Activated naive CD8-positive, alpha-beta T cell treated with anti-CD3 and anti-CD28 coated beads, Interleukin-2, amount 10 ng/mL, durations not matched to agents 7 days and 5 days (primary cell): ENCODE measurements at regions not wholly inside any gene's neighbourhood (a gene's known extent, or its start where the extent isn't known, plus 50 kb on each side); places are given as distances from the start of the nearest gene placed in this dataset.

ENCODE experiments used
- ATAC-seq: fragments of 150-1000 bp; cut with Tn5 transposase; one replicate; pipeline ENCODE4 v1.10.0; 2021; ENCODE audit warnings: low read depth, moderate library complexity
- POLR2A ChIA-PET: fragments of 350-600 bp; sonication (Branson Sonifier 250); formaldehyde crosslinking; loops from one replicate; lab custom pipeline; 2021; ENCODE audit warnings: antibody characterized with exemption; lab: Charles Lee
- DNase-seq: peaks from one replicate; pipeline ENCODE4 v3.0.0; 2021
- H3K27ac Mint-ChIP-seq: one replicate; pipeline ENCODE4 v1.8.0; 2022; ENCODE audit warnings: mild to moderate bottlenecking, mixed read lengths
- H3K27me3 Mint-ChIP-seq: one replicate; pipeline ENCODE4 v1.8.0; 2022; ENCODE audit warnings: mild to moderate bottlenecking, moderate library complexity, mixed read lengths
- H3K36me3 Mint-ChIP-seq: one replicate; pipeline ENCODE4 v1.8.0; 2021; ENCODE audit warnings: mild to moderate bottlenecking, mixed read lengths
- H3K4me1 Mint-ChIP-seq: one replicate; pipeline ENCODE4 v1.8.0; 2021; ENCODE audit warnings: mixed read lengths
- H3K4me3 Mint-ChIP-seq: one replicate; pipeline ENCODE4 v1.8.0; 2022; ENCODE audit warnings: mild to moderate bottlenecking, moderate library complexity, mixed read lengths
- H3K9me3 Mint-ChIP-seq: one replicate; pipeline ENCODE4 v1.8.0; 2021; ENCODE audit warnings: mixed read lengths

GRCh38 chr11:23087407-23087806 lies 227.1 kb upstream of the CCDC179 start:
- POLR2A ChIA-PET: no interaction called here
- H3K27me3 Mint-ChIP-seq: no peaks in the 10 kb centered on the region
- H3K27ac Mint-ChIP-seq: no peak overlapping the region
- H3K9me3 Mint-ChIP-seq: no peaks in the 10 kb centered on the region
- no peak overlapping the region for H3K4me3 Mint-ChIP-seq
- no peak for ATAC-seq
- no peaks in the 10 kb centered on the region for H3K36me3 Mint-ChIP-seq
- no peaks in the 10 kb centered on the region for H3K4me1 Mint-ChIP-seq
- no peak for DNase-seq

GRCh38 chr11:23090659-23091058 lies 230.4 kb upstream of the CCDC179 start:
- Mint-ChIP-seq H3K27ac (no peak overlapping the region), H3K27me3 (no peaks in the 10 kb centered on the region), H3K36me3 (no peaks in the 10 kb centered on the region), H3K9me3 (no peaks in the 10 kb centered on the region), H3K4me1 (no peaks in the 10 kb centered on the region), H3K4me3 (no peak overlapping the region)
- ATAC-seq (no peak), DNase-seq (no peak)
- POLR2A ChIA-PET: no interaction called here

DNA sequence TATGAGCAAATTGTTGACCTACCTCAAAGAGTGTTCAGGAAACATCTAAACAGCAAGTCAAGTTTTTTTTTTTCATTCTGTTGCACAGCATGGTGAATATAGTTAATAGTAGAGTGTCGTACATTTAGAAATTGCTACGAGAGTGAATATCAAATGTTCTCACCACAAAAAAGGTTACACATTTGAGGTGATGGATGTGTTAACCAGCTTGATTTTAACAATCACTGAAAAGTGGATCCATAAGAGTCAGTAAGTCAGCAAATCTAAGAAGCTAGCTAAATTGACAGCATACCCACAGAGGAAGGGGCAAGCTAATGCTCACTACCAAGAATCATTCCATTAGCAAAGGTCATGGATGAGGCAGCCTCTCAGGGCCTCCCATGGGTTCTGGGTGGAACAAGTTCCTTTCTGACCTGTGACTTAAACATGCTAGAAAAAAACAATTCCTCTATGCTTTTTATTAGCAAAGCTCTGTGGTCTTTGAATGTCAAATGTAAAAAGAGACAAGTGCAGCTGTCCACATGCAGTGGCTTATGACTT lies 235.4 kb upstream of the CCDC179 start:
- DNase-seq: no peak
- Mint-ChIP-seq H3K36me3 (no peaks in the 10 kb centered on the region), H3K9me3 (no peaks in the 10 kb centered on the region), H3K4me3 (no peak overlapping the region), H3K4me1 (no peaks in the 10 kb centered on the region), H3K27me3 (no peaks in the 10 kb centered on the region), H3K27ac (no peak overlapping the region)
- POLR2A ChIA-PET: no interaction called here
- no peak for ATAC-seq

- Mint-ChIP-seq H3K9me3 (no peaks in the 10 kb centered on the region), H3K4me3 (no peak overlapping the region), H3K27me3 (no peaks in the 10 kb centered on the region), H3K4me1 (no peaks in the 10 kb centered on the region), H3K27ac (no peak overlapping the region), H3K36me3 (no peaks in the 10 kb centered on the region)
- ATAC-seq (no peak), DNase-seq (no peak)
- POLR2A ChIA-PET: no interaction called here
Observed at GRCh38 chr11:23097891-23098290, 237.6 kb upstream of the CCDC179 start.

GRCh38 chr11:23099256-23099655 lies 239.0 kb upstream of the CCDC179 start:
- Mint-ChIP-seq H3K36me3 (no peaks in the 10 kb centered on the region), H3K9me3 (no peaks in the 10 kb centered on the region), H3K4me1 (no peaks in the 10 kb centered on the region), H3K4me3 (no peak overlapping the region), H3K27me3 (no peaks in the 10 kb centered on the region), H3K27ac (no peak overlapping the region)
- ATAC-seq (no peak), DNase-seq (no peak)
- POLR2A ChIA-PET: no interaction called here

DNA sequence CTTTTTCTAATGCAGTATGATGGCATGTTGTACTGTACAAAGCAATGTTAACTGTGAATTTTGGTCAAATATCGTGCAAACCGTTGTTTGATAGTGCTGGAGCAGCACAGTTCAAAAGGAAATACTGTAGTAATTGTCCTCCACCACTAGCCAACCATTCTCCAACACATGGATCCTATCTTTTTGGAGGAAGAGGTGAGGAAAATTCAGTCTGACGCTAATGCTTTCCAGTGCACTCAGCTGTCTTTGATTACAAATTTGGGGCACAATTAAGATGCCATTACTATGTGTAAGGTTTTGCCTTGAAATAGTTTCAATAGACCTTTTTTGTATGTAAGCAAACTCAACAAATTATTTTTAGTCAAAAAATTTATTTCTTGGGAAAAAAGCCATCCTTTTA lies 240.5 kb upstream of the CCDC179 start:
- Mint-ChIP-seq H3K4me3 (no peak overlapping the region), H3K27ac (no peak overlapping the region), H3K27me3 (no peaks in the 10 kb centered on the region), H3K36me3 (no peaks in the 10 kb centered on the region), H3K9me3 (no peaks in the 10 kb centered on the region), H3K4me1 (no peaks in the 10 kb centered on the region)
- DNase-seq (no peak), ATAC-seq (no peak)
- POLR2A ChIA-PET: no interaction called here

- Mint-ChIP-seq H3K9me3 (no peaks in the 10 kb centered on the region), H3K27ac (no peak overlapping the region), H3K4me3 (no peak overlapping the region), H3K27me3 (no peaks in the 10 kb centered on the region), H3K36me3 (no peaks in the 10 kb centered on the region), H3K4me1 (no peaks in the 10 kb centered on the region)
- no peak for DNase-seq
- no peak for ATAC-seq
- POLR2A ChIA-PET: no interaction called here
Observed at GRCh38 chr11:23103416-23103815, 243.1 kb upstream of the CCDC179 start.

DNA sequence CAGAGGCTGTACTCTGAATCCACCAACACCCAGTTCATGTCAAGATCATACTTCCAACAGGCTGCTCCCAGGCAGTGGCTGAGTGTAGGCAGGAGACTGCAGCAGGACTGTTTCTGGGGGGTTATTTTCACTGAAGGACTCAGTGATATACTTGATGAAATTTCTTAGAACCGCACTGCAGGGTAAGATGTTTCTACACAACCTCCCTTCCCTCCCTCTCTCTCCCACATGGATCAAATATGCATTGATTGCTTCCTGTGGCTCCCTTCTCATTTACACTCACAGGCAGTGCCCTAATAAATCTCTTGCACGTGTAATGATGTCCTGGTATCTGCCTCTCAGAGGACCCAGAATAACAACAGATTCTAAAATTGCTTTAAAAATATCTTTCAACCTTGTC lies 251.3 kb upstream of the CCDC179 start:
- ATAC-seq: no peak
- H3K36me3 Mint-ChIP-seq: no peaks in the 10 kb centered on the region
- H3K9me3 Mint-ChIP-seq: no peaks in the 10 kb centered on the region
- no peaks in the 10 kb centered on the region for H3K27me3 Mint-ChIP-seq
- DNase-seq: no peak
- POLR2A ChIA-PET: no interaction called here
- H3K4me3 Mint-ChIP-seq: no peak overlapping the region
- H3K27ac Mint-ChIP-seq: no peak overlapping the region
- H3K4me1 Mint-ChIP-seq: no peaks in the 10 kb centered on the region

GRCh38 chr11:23112390-23112789 lies 252.1 kb upstream of the CCDC179 start:
- Mint-ChIP-seq H3K27ac (no peak overlapping the region), H3K36me3 (no peaks in the 10 kb centered on the region), H3K9me3 (no peaks in the 10 kb centered on the region), H3K4me1 (no peaks in the 10 kb centered on the region), H3K4me3 (no peak overlapping the region), H3K27me3 (no peaks in the 10 kb centered on the region)
- DNase-seq: no peak
- no peak for ATAC-seq
- POLR2A ChIA-PET: no interaction called here

GRCh38 chr11:23112987-23113886 lies 253.0 kb upstream of the CCDC179 start:
- Mint-ChIP-seq H3K36me3 (no peaks in the 10 kb centered on the region), H3K4me3 (no peak overlapping the region), H3K4me1 (no peaks in the 10 kb centered on the region), H3K9me3 (no peaks in the 10 kb centered on the region), H3K27ac (no peak overlapping the region), H3K27me3 (no peaks in the 10 kb centered on the region)
- no peak for DNase-seq
- no peak for ATAC-seq
- POLR2A ChIA-PET: no interaction called here

- H3K27me3 Mint-ChIP-seq: no peaks in the 10 kb centered on the region
- no peaks in the 10 kb centered on the region for H3K36me3 Mint-ChIP-seq
- no peak overlapping the region for H3K27ac Mint-ChIP-seq
- DNase-seq: no peak
- POLR2A ChIA-PET: no interaction called here
- no peak overlapping the region for H3K4me3 Mint-ChIP-seq
- H3K9me3 Mint-ChIP-seq: no peaks in the 10 kb centered on the region
- ATAC-seq: no peak
- H3K4me1 Mint-ChIP-seq: no peaks in the 10 kb centered on the region
Observed at GRCh38 chr11:23113887-23114216, 253.6 kb upstream of the CCDC179 start.

GRCh38 chr11:23123753-23124152 lies 263.5 kb upstream of the CCDC179 start:
- H3K27me3 Mint-ChIP-seq: no peaks in the 10 kb centered on the region
- no peak overlapping the region for H3K4me3 Mint-ChIP-seq
- ATAC-seq (no peak), DNase-seq (no peak)
- no peak overlapping the region for H3K27ac Mint-ChIP-seq
- no peaks in the 10 kb centered on the region for H3K36me3 Mint-ChIP-seq
- no peaks in the 10 kb centered on the region for H3K9me3 Mint-ChIP-seq
- POLR2A ChIA-PET: no interaction called here
- H3K4me1 Mint-ChIP-seq: no peaks in the 10 kb centered on the region

- Mint-ChIP-seq H3K4me1 (no peaks in the 10 kb centered on the region), H3K4me3 (no peak overlapping the region), H3K36me3 (no peaks in the 10 kb centered on the region), H3K27ac (no peak overlapping the region), H3K9me3 (no peaks in the 10 kb centered on the region), H3K27me3 (no peaks in the 10 kb centered on the region)
- POLR2A ChIA-PET: no interaction called here
- no peak for DNase-seq
- no peak for ATAC-seq
Observed at GRCh38 chr11:23124249-23124648, 264.0 kb upstream of the CCDC179 start.

GRCh38 chr11:23124996-23125395 lies 264.7 kb upstream of the CCDC179 start:
- POLR2A ChIA-PET: no interaction called here
- no peak overlapping the region for H3K27ac Mint-ChIP-seq
- no peaks in the 10 kb centered on the region for H3K9me3 Mint-ChIP-seq
- DNase-seq (no peak), ATAC-seq (no peak)
- H3K27me3 Mint-ChIP-seq: no peaks in the 10 kb centered on the region
- H3K36me3 Mint-ChIP-seq: no peaks in the 10 kb centered on the region
- H3K4me1 Mint-ChIP-seq: no peaks in the 10 kb centered on the region
- H3K4me3 Mint-ChIP-seq: no peak overlapping the region
